ENCODE measurements at regions not wholly inside any gene's neighbourhood (a gene's known extent, or its start where the extent isn't known, plus 50 kb on each side); places are given as distances from the start of the nearest gene placed in this dataset.

- H3K27ac ChIP-seq = no peak overlapping the region
- TF ChIP-seq CTCF (conservative IDR thresholded peaks at IDR 0.05) (no peak), ZFX (IDR thresholded peaks at IDR 0.05) (no peak)
Observed at GRCh38 chr15:31151301-31152233, 50.0 kb upstream of the TRPM1 start.

- H3K27ac ChIP-seq = no peak overlapping the region
- TF ChIP-seq CTCF (conservative IDR thresholded peaks at IDR 0.05) = no peak
- no peak for TF ChIP-seq ZFX (IDR thresholded peaks at IDR 0.05)
Observed at GRCh38 chr15:31153531-31153930, 52.0 kb upstream of the TRPM1 start.

- no peak overlapping the region for H3K27ac ChIP-seq
- no peak for TF ChIP-seq CTCF (conservative IDR thresholded peaks at IDR 0.05)
- TF ChIP-seq ZFX (IDR thresholded peaks at IDR 0.05) = no peak
Observed at GRCh38 chr15:31155151-31155550, 53.6 kb upstream of the TRPM1 start.

- TF ChIP-seq ZFX (IDR thresholded peaks at IDR 0.05) (no peak), CTCF (conservative IDR thresholded peaks at IDR 0.05) (no peak)
Observed at GRCh38 chr15:31156226-31156625, 54.7 kb upstream of the TRPM1 start.

GRCh38 chr15:31156808-31157207 is 55.3 kb upstream of the TRPM1 start:
- H3K27ac ChIP-seq = no peak overlapping the region
- TF ChIP-seq CTCF (conservative IDR thresholded peaks at IDR 0.05) (no peak), ZFX (IDR thresholded peaks at IDR 0.05) (no peak)

More at GRCh38 chr15:31156226-31156625, 54.7 kb upstream of the TRPM1 start:
- no peak overlapping the region for H3K27ac ChIP-seq

GRCh38 chr15:31157644-31158069 is 56.1 kb upstream of the TRPM1 start:
- no peak overlapping the region for H3K27ac ChIP-seq
- TF ChIP-seq CTCF (conservative IDR thresholded peaks at IDR 0.05) (no peak), ZFX (IDR thresholded peaks at IDR 0.05) (no peak)

GRCh38 chr15:31158858-31159569 is 57.5 kb upstream of the TRPM1 start:
- no peak overlapping the region for H3K27ac ChIP-seq
- TF ChIP-seq CTCF (conservative IDR thresholded peaks at IDR 0.05) (no peak), ZFX (IDR thresholded peaks at IDR 0.05) (no peak)

Measured in C4-2B (cell line).